ENCODE measurements at regions not wholly inside any gene's neighbourhood (a gene's known extent, or its start where the extent isn't known, plus 50 kb on each side); places are given as distances from the start of the nearest gene placed in this dataset.

DNA sequence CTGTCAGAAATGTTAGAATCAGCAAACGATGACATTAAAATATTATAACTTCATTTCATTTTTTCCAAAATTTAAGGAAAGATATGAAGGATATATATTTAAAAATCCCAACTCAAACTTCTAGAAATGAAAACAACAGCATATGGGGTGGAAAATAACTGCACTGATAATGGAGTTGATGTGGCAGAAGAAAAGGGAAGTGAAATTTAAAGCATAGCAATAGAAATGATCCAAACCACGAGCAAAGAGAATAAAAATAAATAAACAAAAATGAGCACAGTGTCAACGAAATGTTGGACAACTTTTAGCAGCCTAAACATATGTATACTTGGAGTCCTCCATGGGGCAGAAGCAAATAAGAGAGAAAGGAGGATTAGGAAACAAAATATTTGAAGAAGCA is 280.2 kb downstream of the KCNJ3 start:
- TF ChIP-seq ATF3 (IDR thresholded peaks at IDR 0.05) (no peak), ATF3 (CRISPR knock-in tag; conservative IDR thresholded peaks at IDR 0.05) (no peak), ZBTB40 (IDR thresholded peaks at IDR 0.05) (no peak), ZBTB40 (CRISPR knock-in tag; IDR thresholded peaks at IDR 0.05) (no peak), ZNF398 (CRISPR knock-in tag; IDR thresholded peaks at IDR 0.05) (no peak), POLR2A (conservative IDR thresholded peaks at IDR 0.05) (no peak), TEAD2 (tag; IDR thresholded peaks at IDR 0.05) (no peak), RFX5 (IDR thresholded peaks at IDR 0.05; ENCODE audit: low read depth, low read length) (no peak), ESRRB (CRISPR knock-in tag; IDR thresholded peaks at IDR 0.05; ENCODE audit: borderline replicate concordance) (no peak), ZNF707 (CRISPR knock-in tag; conservative IDR thresholded peaks at IDR 0.05) (no peak), WHSC1 (IDR thresholded peaks at IDR 0.05; ENCODE audit: low read length) (no peak), TRIM28 (IDR thresholded peaks at IDR 0.05) (no peak), NFRKB (IDR thresholded peaks at IDR 0.05; ENCODE audit: low read depth) (no peak)
- TF ChIP-seq, protein P1, sequence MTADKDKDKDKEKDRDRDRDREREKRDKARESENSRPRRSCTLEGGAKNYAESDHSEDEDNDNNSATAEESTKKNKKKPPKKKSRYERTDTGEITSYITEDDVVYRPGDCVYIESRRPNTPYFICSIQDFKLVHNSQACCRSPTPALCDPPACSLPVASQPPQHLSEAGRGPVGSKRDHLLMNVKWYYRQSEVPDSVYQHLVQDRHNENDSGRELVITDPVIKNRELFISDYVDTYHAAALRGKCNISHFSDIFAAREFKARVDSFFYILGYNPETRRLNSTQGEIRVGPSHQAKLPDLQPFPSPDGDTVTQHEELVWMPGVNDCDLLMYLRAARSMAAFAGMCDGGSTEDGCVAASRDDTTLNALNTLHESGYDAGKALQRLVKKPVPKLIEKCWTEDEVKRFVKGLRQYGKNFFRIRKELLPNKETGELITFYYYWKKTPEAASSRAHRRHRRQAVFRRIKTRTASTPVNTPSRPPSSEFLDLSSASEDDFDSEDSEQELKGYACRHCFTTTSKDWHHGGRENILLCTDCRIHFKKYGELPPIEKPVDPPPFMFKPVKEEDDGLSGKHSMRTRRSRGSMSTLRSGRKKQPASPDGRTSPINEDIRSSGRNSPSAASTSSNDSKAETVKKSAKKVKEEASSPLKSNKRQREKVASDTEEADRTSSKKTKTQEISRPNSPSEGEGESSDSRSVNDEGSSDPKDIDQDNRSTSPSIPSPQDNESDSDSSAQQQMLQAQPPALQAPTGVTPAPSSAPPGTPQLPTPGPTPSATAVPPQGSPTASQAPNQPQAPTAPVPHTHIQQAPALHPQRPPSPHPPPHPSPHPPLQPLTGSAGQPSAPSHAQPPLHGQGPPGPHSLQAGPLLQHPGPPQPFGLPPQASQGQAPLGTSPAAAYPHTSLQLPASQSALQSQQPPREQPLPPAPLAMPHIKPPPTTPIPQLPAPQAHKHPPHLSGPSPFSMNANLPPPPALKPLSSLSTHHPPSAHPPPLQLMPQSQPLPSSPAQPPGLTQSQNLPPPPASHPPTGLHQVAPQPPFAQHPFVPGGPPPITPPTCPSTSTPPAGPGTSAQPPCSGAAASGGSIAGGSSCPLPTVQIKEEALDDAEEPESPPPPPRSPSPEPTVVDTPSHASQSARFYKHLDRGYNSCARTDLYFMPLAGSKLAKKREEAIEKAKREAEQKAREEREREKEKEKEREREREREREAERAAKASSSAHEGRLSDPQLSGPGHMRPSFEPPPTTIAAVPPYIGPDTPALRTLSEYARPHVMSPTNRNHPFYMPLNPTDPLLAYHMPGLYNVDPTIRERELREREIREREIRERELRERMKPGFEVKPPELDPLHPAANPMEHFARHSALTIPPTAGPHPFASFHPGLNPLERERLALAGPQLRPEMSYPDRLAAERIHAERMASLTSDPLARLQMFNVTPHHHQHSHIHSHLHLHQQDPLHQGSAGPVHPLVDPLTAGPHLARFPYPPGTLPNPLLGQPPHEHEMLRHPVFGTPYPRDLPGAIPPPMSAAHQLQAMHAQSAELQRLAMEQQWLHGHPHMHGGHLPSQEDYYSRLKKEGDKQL (CRISPR knock-in tag; IDR thresholded peaks at IDR 0.05; ENCODE audit: borderline replicate concordance) = no peak
- TF ChIP-seq, protein P2, sequence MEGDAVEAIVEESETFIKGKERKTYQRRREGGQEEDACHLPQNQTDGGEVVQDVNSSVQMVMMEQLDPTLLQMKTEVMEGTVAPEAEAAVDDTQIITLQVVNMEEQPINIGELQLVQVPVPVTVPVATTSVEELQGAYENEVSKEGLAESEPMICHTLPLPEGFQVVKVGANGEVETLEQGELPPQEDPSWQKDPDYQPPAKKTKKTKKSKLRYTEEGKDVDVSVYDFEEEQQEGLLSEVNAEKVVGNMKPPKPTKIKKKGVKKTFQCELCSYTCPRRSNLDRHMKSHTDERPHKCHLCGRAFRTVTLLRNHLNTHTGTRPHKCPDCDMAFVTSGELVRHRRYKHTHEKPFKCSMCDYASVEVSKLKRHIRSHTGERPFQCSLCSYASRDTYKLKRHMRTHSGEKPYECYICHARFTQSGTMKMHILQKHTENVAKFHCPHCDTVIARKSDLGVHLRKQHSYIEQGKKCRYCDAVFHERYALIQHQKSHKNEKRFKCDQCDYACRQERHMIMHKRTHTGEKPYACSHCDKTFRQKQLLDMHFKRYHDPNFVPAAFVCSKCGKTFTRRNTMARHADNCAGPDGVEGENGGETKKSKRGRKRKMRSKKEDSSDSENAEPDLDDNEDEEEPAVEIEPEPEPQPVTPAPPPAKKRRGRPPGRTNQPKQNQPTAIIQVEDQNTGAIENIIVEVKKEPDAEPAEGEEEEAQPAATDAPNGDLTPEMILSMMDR (IDR thresholded peaks at IDR 0.05 in 2 of 3, conservative IDR thresholded peaks at IDR 0.05 in 1 of 3; ENCODE audit: insufficient read depth in 2 of 3, low read depth in 1 of 3, low read length in 3 of 3) = no peak

Measured in K562 (cell line).